Mesothelial cell of epicardium (in vitro differentiated cells): ENCODE measurements at regions not wholly inside any gene's neighbourhood (a gene's known extent, or its start where the extent isn't known, plus 50 kb on each side); places are given as distances from the start of the nearest gene placed in this dataset.

Source experiments
- DNase-seq, 2 experiments: peaks; one replicate each; pipeline ENCODE4 v3.0.0; 2021; ENCODE audit warnings: low spot score in 2 of 2; ENCODE audit not compliant: unreplicated experiment in 2 of 2
- H3K27ac Mint-ChIP-seq: 2 replicates; pipeline ENCODE4 v1.8.0; 2021; ENCODE audit warnings: mixed read lengths
- H3K27me3 Mint-ChIP-seq: 2 replicates; pipeline ENCODE4 v1.8.0; 2021; ENCODE audit warnings: low read depth, mixed read lengths
- H3K36me3 Mint-ChIP-seq: 2 replicates; pipeline ENCODE4 v1.8.0; 2021; ENCODE audit warnings: mixed read lengths
- H3K4me1 Mint-ChIP-seq: 2 replicates; pipeline ENCODE4 v1.8.0; 2021; ENCODE audit warnings: mixed read lengths
- H3K4me3 Mint-ChIP-seq: 2 replicates; pipeline ENCODE4 v1.8.0; 2021; ENCODE audit warnings: mild to moderate bottlenecking, moderate library complexity, mixed read lengths
- H3K9me3 Mint-ChIP-seq: 2 replicates; pipeline ENCODE4 v1.8.0; 2021; ENCODE audit warnings: mixed read lengths
- TF ChIP-seq, protein P1 (sequence below): fragments of 200-600 bp; sonication (generic); IDR thresholded peaks from one replicate; pipeline ENCODE4 v1.5.0; 2021; ENCODE audit warnings: antibody characterized with exemption; ENCODE audit not compliant: unreplicated experiment

DNA sequence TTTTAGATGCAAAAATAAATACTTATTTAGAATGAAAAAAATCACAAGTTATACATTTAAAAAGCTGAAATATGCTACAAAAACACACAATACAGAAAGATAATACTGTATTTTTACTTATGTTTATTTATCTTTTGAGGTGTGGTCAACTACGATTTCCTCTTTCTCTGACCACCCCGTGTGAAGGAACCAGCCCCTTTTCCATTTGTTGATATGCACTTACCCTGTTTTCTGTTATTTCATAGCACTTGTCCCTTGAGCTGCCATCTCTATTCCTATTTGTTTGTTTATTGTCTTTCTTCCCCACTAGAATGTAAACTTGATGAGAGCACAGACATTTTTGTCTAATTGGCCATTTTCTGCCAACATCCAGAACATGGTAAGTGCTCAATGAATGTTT is 460.5 kb upstream of the TRIB2 start:
- no peaks in the 10 kb centered on the region for H3K27me3 Mint-ChIP-seq
- H3K4me3 Mint-ChIP-seq: no peak overlapping the region
- peaks cover 8% of the 10 kb centered on the region for H3K4me1 Mint-ChIP-seq
- TF ChIP-seq, protein P1, sequence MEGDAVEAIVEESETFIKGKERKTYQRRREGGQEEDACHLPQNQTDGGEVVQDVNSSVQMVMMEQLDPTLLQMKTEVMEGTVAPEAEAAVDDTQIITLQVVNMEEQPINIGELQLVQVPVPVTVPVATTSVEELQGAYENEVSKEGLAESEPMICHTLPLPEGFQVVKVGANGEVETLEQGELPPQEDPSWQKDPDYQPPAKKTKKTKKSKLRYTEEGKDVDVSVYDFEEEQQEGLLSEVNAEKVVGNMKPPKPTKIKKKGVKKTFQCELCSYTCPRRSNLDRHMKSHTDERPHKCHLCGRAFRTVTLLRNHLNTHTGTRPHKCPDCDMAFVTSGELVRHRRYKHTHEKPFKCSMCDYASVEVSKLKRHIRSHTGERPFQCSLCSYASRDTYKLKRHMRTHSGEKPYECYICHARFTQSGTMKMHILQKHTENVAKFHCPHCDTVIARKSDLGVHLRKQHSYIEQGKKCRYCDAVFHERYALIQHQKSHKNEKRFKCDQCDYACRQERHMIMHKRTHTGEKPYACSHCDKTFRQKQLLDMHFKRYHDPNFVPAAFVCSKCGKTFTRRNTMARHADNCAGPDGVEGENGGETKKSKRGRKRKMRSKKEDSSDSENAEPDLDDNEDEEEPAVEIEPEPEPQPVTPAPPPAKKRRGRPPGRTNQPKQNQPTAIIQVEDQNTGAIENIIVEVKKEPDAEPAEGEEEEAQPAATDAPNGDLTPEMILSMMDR: no peak
- no peak overlapping the region for H3K27ac Mint-ChIP-seq
- no peaks in the 10 kb centered on the region for H3K36me3 Mint-ChIP-seq
- DNase-seq: no peak
- peaks cover 3% of the 10 kb centered on the region for H3K9me3 Mint-ChIP-seq

GRCh38 chr2:12257476-12257875 is 459.3 kb upstream of the TRIB2 start:
- DNase-seq: no peak
- Mint-ChIP-seq H3K36me3 (no peaks in the 10 kb centered on the region), H3K4me3 (no peak overlapping the region), H3K4me1 (peaks cover 11% of the 10 kb centered on the region), H3K27ac (no peak overlapping the region), H3K9me3 (peaks cover 3% of the 10 kb centered on the region), H3K27me3 (no peaks in the 10 kb centered on the region)
- TF ChIP-seq, protein P1: no peak

DNA sequence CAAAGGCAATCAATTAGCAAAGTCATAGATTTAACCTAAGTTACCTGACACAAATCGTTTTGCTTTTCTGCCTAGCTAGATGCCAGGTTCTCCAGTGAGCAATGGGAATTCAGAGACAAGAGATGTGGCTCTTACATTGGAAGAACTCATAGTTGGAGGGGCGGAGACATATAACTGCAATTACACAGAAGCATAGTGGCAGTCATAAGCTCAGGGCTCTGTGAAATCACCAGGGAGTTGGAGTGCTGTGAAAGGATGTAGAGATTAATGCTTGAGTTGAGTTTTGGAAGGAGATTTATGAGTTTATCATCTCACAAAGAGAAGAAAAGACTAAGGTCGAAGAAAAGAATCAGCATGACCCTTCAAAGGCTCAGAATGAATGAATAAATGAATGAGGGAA is 457.2 kb upstream of the TRIB2 start:
- H3K27ac Mint-ChIP-seq: no peak overlapping the region
- H3K4me3 Mint-ChIP-seq: no peak overlapping the region
- TF ChIP-seq, protein P1: no peak
- H3K9me3 Mint-ChIP-seq: peaks cover 3% of the 10 kb centered on the region
- no peaks in the 10 kb centered on the region for H3K36me3 Mint-ChIP-seq
- peaks cover 15% of the 10 kb centered on the region for H3K4me1 Mint-ChIP-seq
- H3K27me3 Mint-ChIP-seq: no peaks in the 10 kb centered on the region
- no peak for DNase-seq

DNA sequence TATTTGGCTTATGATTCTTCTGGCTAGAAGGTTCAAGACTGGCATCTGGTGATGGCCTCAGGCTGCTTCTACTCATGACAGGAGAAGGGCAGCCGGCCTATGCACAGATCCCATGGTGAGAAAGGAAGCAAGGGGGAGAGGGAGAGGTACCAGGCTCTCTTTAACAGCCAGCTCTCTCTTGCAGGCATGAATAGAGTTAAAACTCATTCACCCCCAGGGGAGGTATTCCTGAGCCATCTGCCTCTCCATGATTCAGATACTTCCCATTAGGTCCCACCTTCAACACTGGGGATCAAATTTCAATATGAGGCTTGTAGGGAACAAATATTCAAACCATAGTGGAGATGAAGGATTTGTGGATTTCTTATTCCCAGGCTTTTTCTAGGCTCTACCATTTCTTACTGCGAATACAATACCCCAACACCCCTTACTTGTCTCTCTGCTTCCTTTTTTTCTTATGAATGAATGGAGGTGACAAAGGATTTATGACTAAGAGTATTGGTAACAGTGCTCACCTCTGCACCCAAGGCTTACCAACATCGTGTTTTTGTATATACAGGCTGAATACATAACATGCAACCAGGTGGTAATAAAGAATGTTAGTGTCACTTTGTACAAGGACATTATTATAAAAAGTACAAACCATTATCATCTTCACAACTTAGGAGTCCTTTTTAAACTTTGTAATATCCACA is 454.6 kb upstream of the TRIB2 start:
- DNase-seq: no peak
- peaks cover 3% of the 10 kb centered on the region for H3K9me3 Mint-ChIP-seq
- H3K36me3 Mint-ChIP-seq: no peaks in the 10 kb centered on the region
- H3K27me3 Mint-ChIP-seq: peaks cover 2% of the 10 kb centered on the region
- H3K4me3 Mint-ChIP-seq: no peak overlapping the region
- H3K4me1 Mint-ChIP-seq: peaks cover 7% of the 10 kb centered on the region
- no peak overlapping the region for H3K27ac Mint-ChIP-seq
- TF ChIP-seq, protein P1: no peak

DNA sequence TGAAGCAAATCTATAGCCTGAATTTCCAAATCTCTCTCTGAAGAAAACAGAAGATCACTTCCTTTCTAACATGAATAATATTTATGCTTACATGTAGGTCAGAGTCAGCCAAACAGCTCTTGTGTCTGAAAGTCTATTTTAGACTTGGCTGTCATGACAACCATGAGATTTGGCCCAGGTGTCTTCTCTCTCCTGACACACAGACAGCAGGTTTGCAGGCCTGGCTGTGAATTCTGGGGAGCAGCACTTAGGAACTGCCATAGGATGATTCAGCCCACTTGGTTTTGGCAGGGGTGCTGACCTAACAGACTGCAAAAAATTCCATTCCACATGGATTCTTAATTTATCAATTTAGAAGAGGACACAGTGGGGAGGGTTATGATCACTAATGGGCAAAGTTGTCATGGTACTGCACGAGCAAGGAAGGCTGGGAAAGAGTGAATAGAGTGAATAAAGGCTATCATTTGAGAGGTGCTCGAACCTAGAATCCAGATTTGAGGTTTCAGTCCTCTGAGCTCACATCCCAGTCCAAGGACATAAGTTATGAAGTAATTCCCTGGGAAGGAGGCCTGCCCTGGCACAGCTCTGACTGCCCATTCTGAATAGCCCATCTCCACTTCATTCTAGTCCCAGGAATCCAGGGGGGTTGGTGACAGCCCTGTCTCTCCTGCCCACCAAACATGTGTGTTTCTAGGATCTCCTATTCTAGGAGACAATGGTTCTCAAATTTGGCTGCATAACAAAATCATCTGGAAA is 453.9 kb upstream of the TRIB2 start:
- DNase-seq: no peak
- no peaks in the 10 kb centered on the region for H3K36me3 Mint-ChIP-seq
- H3K4me3 Mint-ChIP-seq: no peak overlapping the region
- H3K27ac Mint-ChIP-seq: no peak overlapping the region
- TF ChIP-seq, protein P1: no peak
- peaks cover 7% of the 10 kb centered on the region for H3K4me1 Mint-ChIP-seq
- H3K27me3 Mint-ChIP-seq: peaks cover 2% of the 10 kb centered on the region
- peaks cover 3% of the 10 kb centered on the region for H3K9me3 Mint-ChIP-seq
